Stimulated activated CD4-positive, alpha-beta T cell treated with anti-CD3 and anti-CD28 coated beads, Interleukin-1b, Interleukin-23, amount 100 ng/mL, for 48 hours (primary cell): ENCODE measurements at regions not wholly inside any gene's neighbourhood (a gene's known extent, or its start where the extent isn't known, plus 50 kb on each side); places are given as distances from the start of the nearest gene placed in this dataset.
"Not testable (repeated sequence)": the region's sequence is repeated elsewhere in the genome, so short reads cannot be mapped to it uniquely, and the experiment has no call there.

ENCODE experiments used
- DNase-seq: peaks from one replicate; pipeline ENCODE4 v3.0.0-alpha.2; 2020

GRCh38 chr1:19591482-19592091 is 52.5 kb upstream of the NBL1 start:
- DNase-seq = no peak

GRCh38 chr1:19585507-19585906 is 58.6 kb upstream of the NBL1 start:
- no peak for DNase-seq

GRCh38 chr1:19582318-19582717 is 61.8 kb upstream of the NBL1 start:
- DNase-seq = peak; percentile 78

- DNase-seq = no peak
Measured at GRCh38 chr1:19581381-19581780, 62.7 kb upstream of the NBL1 start.

GRCh38 chr1:19577561-19577960 is 66.5 kb upstream of the NBL1 start:
- no peak for DNase-seq

- no peak for DNase-seq
Measured at GRCh38 chr1:19577036-19577435, 67.1 kb upstream of the NBL1 start.

GRCh38 chr1:19569786-19570185 is 74.3 kb upstream of the NBL1 start:
- DNase-seq = no peak

- DNase-seq = no peak
Measured at GRCh38 chr1:19567041-19567440, 77.1 kb upstream of the NBL1 start.

- DNase-seq = no peak
Measured at GRCh38 chr1:19564366-19564765, 79.0 kb upstream of the CAPZB start.

GRCh38 chr1:19563324-19564097 is 78.2 kb upstream of the CAPZB start:
- DNase-seq = no peak

GRCh38 chr1:19562847-19563246 is 77.5 kb upstream of the CAPZB start:
- no peak for DNase-seq

GRCh38 chr1:19560480-19560879 is 75.1 kb upstream of the CAPZB start:
- no peak for DNase-seq

- DNase-seq = no peak
Measured at GRCh38 chr1:19559641-19560040, 74.3 kb upstream of the CAPZB start.

GRCh38 chr1:19557609-19558051 is 72.3 kb upstream of the CAPZB start:
- DNase-seq = no peak

- DNase-seq = no peak
Measured at GRCh38 chr1:19554090-19554489, 68.8 kb upstream of the CAPZB start.

- no peak for DNase-seq
Measured at GRCh38 chr1:19552291-19553010, 67.1 kb upstream of the CAPZB start.

- not testable (repeated sequence) for DNase-seq
Measured at GRCh38 chr1:19551837-19552236, 66.5 kb upstream of the CAPZB start.

GRCh38 chr1:19550437-19550836 is 65.1 kb upstream of the CAPZB start:
- DNase-seq = not testable (repeated sequence)

GRCh38 chr1:19547814-19548213 is 62.5 kb upstream of the CAPZB start:
- DNase-seq = no peak

GRCh38 chr1:19536519-19536918 is 51.2 kb upstream of the CAPZB start:
- DNase-seq = no peak

GRCh38 chr1:19535214-19535613 is 49.9 kb upstream of the CAPZB start:
- no peak for DNase-seq
